ENCODE measurements at regions not wholly inside any gene's neighbourhood (a gene's known extent, or its start where the extent isn't known, plus 50 kb on each side); places are given as distances from the start of the nearest gene placed in this dataset.
"Not testable (repeated sequence)": the region's sequence is repeated elsewhere in the genome, so short reads cannot be mapped to it uniquely, and the experiment has no call there.

DNA sequence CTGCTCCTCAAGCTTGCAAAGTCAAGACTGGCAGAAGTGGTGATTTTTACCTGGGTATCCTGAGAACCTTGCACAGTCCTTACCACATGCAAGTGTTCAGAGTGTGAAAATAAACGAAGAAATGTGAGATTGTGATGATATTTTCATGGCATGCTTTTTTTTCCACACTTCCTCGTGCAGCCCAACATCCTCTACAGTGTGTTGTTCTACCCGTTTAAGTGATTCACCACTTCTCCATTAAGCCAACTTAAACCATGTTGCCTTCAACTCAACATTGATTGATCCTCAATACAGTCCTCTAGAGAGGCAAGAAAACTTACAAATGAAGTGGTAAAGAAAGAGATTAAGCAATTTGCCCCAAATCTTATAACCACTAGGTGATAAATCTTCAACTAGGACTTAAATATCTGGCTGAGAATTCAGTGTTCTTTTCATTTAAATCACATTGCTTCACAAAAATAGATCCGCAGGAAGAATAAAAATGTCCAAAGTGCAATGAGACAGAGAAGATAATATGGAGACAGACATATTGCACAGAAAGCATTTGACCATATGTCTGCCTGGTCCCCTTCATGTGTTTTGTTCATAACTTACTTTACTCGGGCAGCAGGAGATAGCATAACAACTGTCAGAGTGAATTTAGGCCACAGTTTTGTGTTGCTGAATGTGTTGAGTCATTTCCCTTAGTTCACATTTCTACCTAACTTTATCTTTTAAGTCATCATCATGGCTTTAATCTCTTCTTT is 75.8 kb upstream of the PARP8 start:
- TF ChIP-seq, protein P1, sequence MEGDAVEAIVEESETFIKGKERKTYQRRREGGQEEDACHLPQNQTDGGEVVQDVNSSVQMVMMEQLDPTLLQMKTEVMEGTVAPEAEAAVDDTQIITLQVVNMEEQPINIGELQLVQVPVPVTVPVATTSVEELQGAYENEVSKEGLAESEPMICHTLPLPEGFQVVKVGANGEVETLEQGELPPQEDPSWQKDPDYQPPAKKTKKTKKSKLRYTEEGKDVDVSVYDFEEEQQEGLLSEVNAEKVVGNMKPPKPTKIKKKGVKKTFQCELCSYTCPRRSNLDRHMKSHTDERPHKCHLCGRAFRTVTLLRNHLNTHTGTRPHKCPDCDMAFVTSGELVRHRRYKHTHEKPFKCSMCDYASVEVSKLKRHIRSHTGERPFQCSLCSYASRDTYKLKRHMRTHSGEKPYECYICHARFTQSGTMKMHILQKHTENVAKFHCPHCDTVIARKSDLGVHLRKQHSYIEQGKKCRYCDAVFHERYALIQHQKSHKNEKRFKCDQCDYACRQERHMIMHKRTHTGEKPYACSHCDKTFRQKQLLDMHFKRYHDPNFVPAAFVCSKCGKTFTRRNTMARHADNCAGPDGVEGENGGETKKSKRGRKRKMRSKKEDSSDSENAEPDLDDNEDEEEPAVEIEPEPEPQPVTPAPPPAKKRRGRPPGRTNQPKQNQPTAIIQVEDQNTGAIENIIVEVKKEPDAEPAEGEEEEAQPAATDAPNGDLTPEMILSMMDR (conservative IDR thresholded peaks at IDR 0.05 in 1 of 2, IDR thresholded peaks at IDR 0.05 in 1 of 2; ENCODE audit: low read depth in 1 of 2, low read length in 2 of 2) = not testable (repeated sequence)
- TF ChIP-seq EZH2 (IDR thresholded peaks at IDR 0.05; ENCODE audit: low read length, missing control alignments) = not testable (repeated sequence)

Data from fibroblast of lung (primary cell).